ENCODE measurements at regions not wholly inside any gene's neighbourhood (a gene's known extent, or its start where the extent isn't known, plus 50 kb on each side); places are given as distances from the start of the nearest gene placed in this dataset.
"Not testable (repeated sequence)": the region's sequence is repeated elsewhere in the genome, so short reads cannot be mapped to it uniquely, and the experiment has no call there.

DNA sequence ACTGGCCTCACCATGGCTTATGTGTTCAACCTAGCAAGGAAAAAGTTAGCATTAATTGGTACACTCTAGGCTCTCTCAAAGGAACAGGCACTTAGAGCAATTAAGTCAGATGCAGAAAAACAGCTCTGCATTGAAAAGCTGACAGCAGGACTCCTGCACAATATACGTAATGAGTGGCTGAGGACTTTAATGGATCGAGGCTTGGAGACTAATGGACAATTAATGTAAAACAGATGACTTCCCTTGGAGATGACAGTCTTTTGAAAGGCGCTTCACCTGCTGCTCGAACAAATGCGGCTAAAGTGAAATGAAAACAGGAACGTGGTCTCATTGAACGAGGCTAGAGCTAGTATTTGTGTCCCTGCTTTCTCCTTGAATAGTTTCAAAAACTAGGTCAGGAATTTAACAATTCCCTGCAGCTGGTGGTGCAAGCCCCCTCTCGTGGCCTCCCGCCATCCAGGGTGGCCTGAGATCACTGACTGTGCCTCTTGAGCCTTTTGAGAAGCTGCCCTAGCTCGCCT lies 137.1 kb downstream of the ELOVL4 start:
- Histone ChIP-seq H3K27me3 (no peaks in the 10 kb centered on the region), H3K27ac (no peak overlapping the region), H3K4me3 (no peak overlapping the region), H3K36me3 (no peaks in the 10 kb centered on the region), H3K9me3 (no peaks in the 10 kb centered on the region), H3K4me1 (no peaks in the 10 kb centered on the region)
- TF ChIP-seq, protein P1, sequence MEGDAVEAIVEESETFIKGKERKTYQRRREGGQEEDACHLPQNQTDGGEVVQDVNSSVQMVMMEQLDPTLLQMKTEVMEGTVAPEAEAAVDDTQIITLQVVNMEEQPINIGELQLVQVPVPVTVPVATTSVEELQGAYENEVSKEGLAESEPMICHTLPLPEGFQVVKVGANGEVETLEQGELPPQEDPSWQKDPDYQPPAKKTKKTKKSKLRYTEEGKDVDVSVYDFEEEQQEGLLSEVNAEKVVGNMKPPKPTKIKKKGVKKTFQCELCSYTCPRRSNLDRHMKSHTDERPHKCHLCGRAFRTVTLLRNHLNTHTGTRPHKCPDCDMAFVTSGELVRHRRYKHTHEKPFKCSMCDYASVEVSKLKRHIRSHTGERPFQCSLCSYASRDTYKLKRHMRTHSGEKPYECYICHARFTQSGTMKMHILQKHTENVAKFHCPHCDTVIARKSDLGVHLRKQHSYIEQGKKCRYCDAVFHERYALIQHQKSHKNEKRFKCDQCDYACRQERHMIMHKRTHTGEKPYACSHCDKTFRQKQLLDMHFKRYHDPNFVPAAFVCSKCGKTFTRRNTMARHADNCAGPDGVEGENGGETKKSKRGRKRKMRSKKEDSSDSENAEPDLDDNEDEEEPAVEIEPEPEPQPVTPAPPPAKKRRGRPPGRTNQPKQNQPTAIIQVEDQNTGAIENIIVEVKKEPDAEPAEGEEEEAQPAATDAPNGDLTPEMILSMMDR (IDR thresholded peaks at IDR 0.05): no peak
- no peak for TF ChIP-seq POLR2A (IDR thresholded peaks at IDR 0.05)
- intact Hi-C loops (cut with DNase I; ENCODE audit: low total_unique reads): no loop called here
- no peak for DNase-seq

DNA sequence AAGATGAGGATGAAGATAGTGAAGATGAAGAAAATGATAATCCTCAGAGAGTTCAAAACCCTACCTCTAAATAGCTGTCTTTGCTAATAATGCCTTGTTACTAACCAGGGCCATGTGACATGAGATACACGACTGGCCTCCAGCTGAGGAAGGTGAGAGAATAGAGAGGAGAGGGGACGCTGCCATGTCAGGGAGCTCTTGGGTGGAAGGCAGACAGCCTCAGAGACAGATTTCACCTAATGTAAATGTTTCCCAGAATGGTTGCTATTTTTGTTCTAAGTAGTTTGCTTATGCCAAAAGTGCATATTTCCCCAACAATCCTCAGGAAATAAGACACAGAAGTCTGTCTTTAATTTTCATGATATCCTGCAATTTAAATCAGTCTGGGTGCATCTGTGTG lies 138.4 kb downstream of the ELOVL4 start:
- TF ChIP-seq, protein P1 (IDR thresholded peaks at IDR 0.05): no peak
- no peak for TF ChIP-seq POLR2A (IDR thresholded peaks at IDR 0.05)

DNA sequence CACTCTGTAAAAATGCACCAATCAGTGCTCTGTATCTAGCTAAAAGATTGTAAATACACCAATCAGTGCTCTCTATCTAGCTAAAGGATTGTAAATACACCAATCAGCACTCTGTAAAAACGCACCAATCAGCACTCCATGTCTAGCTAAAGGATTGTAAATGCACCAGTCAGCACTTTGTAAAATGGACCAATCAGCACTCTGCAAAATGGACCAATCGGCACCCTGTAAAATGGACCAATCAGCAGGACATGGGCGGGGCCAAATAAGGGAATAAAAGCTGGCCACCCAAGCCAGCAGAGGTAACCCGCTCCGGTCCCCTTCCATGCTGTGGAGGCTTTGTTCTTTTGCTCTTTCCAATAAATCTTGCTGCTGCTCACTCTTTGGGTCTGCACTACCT lies 140.7 kb downstream of the ELOVL4 start:
- H3K27ac ChIP-seq; H3K4me3 ChIP-seq; H3K27me3 ChIP-seq; H3K4me1 ChIP-seq; H3K36me3 ChIP-seq; DNase-seq; intact Hi-C loops (cut with DNase I; ENCODE audit: low total_unique reads); H3K9me3 ChIP-seq: not testable (repeated sequence)

More for the DNA sequence above, 138.4 kb downstream of the ELOVL4 start:
- H3K27me3 ChIP-seq: no peaks in the 10 kb centered on the region
- H3K4me1 ChIP-seq: no peaks in the 10 kb centered on the region
- intact Hi-C loops (cut with DNase I; ENCODE audit: low total_unique reads): no loop called here
- no peak for DNase-seq
- no peaks in the 10 kb centered on the region for H3K36me3 ChIP-seq
- H3K4me3 ChIP-seq: no peak overlapping the region
- no peak overlapping the region for H3K27ac ChIP-seq
- no peaks in the 10 kb centered on the region for H3K9me3 ChIP-seq

DNA sequence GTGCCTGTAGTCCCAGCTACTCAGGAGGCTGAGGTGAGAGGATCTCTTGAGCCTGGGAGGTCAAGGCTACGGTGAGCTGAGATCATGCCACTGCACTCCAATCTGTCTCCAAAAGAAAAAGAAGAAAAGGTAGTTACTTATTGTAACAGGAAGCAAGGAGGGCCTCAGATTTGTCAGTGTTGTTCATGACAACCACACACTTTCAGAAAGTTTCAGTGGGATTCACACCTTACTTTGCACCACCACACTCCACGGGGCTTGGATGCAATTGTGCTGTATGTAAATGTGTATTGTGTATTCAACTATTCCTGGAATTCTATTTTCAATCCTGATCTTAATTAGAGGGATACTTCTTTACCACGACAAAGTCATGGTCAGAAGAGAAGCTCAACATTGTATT lies 142.6 kb downstream of the ELOVL4 start:
- no peak for DNase-seq
- Histone ChIP-seq H3K27ac (no peak overlapping the region), H3K27me3 (no peaks in the 10 kb centered on the region), H3K36me3 (no peaks in the 10 kb centered on the region), H3K4me3 (no peak overlapping the region), H3K9me3 (no peaks in the 10 kb centered on the region), H3K4me1 (no peaks in the 10 kb centered on the region)
- intact Hi-C loops (cut with DNase I; ENCODE audit: low total_unique reads): no loop called here
- TF ChIP-seq, protein P1 (IDR thresholded peaks at IDR 0.05): no peak
- no peak for TF ChIP-seq POLR2A (IDR thresholded peaks at IDR 0.05)

DNA sequence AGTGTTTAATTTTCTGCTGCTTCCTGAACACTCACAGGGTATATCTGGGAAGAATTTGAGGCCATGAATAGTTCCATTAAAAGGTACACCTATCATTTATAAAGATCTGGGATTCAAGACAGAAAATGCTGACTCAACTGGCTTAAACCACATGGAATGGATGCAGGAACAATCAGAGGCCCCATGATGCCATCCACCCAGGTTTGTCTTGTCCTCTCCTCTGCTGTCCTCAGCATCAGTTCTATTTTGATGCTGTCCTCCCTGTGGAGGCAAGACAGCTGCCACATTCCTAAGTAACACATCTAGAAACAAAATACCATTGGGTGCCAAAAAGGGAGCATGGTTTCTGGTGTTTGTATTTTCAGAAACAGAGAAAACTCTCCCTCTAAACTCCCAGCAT lies 143.4 kb downstream of the ELOVL4 start:
- TF ChIP-seq, protein P1 (IDR thresholded peaks at IDR 0.05): no peak
- no peak for TF ChIP-seq POLR2A (IDR thresholded peaks at IDR 0.05)
- Histone ChIP-seq H3K27ac (no peak overlapping the region), H3K9me3 (no peaks in the 10 kb centered on the region), H3K4me3 (no peak overlapping the region), H3K27me3 (no peaks in the 10 kb centered on the region), H3K4me1 (no peaks in the 10 kb centered on the region), H3K36me3 (no peaks in the 10 kb centered on the region)
- DNase-seq: no peak
- intact Hi-C loops (cut with DNase I; ENCODE audit: low total_unique reads): no loop called here
